GM19035 (cell line): ENCODE measurements at regions not wholly inside any gene's neighbourhood (a gene's known extent, or its start where the extent isn't known, plus 50 kb on each side); places are given as distances from the start of the nearest gene placed in this dataset.
"Not testable (repeated sequence)": the region's sequence is repeated elsewhere in the genome, so short reads cannot be mapped to it uniquely, and the experiment has no call there.

ENCODE experiments used
- ATAC-seq: cut with Tn5 transposase; IDR thresholded peaks from one replicate; pipeline ENCODE4 v1.9.1; 2021; ENCODE audit not compliant: unreplicated experiment

GRCh38 chr6:27854421-27854820 is 57.8 kb downstream of the OR2B2 start:
- no peak for ATAC-seq

GRCh38 chr6:27851440-27851839 is 60.8 kb downstream of the OR2B2 start:
- no peak for ATAC-seq

- not testable (repeated sequence) for ATAC-seq
Measured at GRCh38 chr6:27849001-27849400, 63.2 kb downstream of the OR2B2 start.

GRCh38 chr6:27847706-27848105 is 64.5 kb downstream of the OR2B2 start:
- no peak for ATAC-seq

- no peak for ATAC-seq
Measured at GRCh38 chr6:27840572-27840971, 71.6 kb downstream of the OR2B2 start.

- no peak for ATAC-seq
Measured at GRCh38 chr6:27839626-27840475, 72.3 kb downstream of the OR2B2 start.

GRCh38 chr6:27838945-27839625 is 73.1 kb downstream of the OR2B2 start:
- ATAC-seq, result no peak

GRCh38 chr6:27838058-27838944 is 73.9 kb downstream of the OR2B2 start:
- ATAC-seq, result peak; percentile 73

- peak; percentile 1 for ATAC-seq
Measured at GRCh38 chr6:27837625-27838057, 74.6 kb downstream of the OR2B2 start.

GRCh38 chr6:27836783-27837624 is 75.2 kb downstream of the OR2B2 start:
- ATAC-seq, result peak; percentile 39

GRCh38 chr6:27836141-27836782 is 75.9 kb downstream of the OR2B2 start:
- no peak for ATAC-seq

GRCh38 chr6:27834879-27835549 is 77.2 kb downstream of the OR2B2 start:
- no peak for ATAC-seq

GRCh38 chr6:27834384-27834783 is 77.8 kb downstream of the OR2B2 start:
- ATAC-seq, result no peak

GRCh38 chr6:27831434-27832081 is 80.6 kb downstream of the OR2B2 start:
- ATAC-seq, result peak; percentile 90

GRCh38 chr6:27830600-27831433 is 81.4 kb downstream of the OR2B2 start:
- peak; percentile 70 for ATAC-seq

GRCh38 chr6:27830212-27830599 is 82.0 kb downstream of the OR2B2 start:
- ATAC-seq, result no peak

GRCh38 chr6:27829453-27830211 is 82.6 kb downstream of the OR2B2 start:
- ATAC-seq, result no peak
